ENCODE measurements at regions not wholly inside any gene's neighbourhood (a gene's known extent, or its start where the extent isn't known, plus 50 kb on each side); places are given as distances from the start of the nearest gene placed in this dataset.

DNA sequence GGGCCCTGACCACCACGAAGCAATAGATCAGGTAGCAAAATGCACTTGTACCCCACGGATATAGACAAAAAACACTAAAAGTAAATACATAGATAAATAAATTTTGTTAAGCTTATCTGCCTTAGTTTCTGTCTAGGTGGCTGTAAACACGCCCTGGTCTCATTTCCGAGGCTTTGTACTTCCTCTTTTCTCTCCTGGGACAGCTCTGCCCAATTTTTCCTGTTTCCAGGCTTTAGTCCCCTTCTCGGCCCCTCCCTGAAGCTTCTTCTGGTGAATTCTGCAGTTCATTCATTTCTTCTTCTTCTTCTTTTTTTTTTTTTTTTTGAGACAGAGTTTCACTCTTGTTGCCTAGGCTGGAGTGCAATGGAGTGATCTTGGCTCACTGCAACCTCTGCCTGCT is 73.4 kb upstream of the STOX2 start:
- H3K27ac ChIP-seq = no peak overlapping the region
- H3K9me3 ChIP-seq = no peaks in the 10 kb centered on the region
- ATAC-seq (no peak), DNase-seq (ENCODE audit: low read depth in 1 of 2, low spot score in 1 of 2) (no peak), FAIRE-seq (no peak)
- CTCF ChIA-PET = interaction anchor here (0.6 to 2.0 kb wide), 4 partner anchors 9 to 336 kb away, joined by 3 to 11 read pairs (median 4); no protein-coding TSS in a partner anchor
- 0 out of 3 replicates have a peak, but pooled peaks cover 7% of the 10 kb centered on the region for H3K4me1 ChIP-seq
- WGBS (ENCODE audit: missing lambda C conversion rate) = 71% methylated on average over 5 of the region's 5 CpGs
- no peak overlapping the region for H3K4me3 ChIP-seq
- no peak overlapping the region for H3K4me2 ChIP-seq
- POLR2A ChIA-PET = interaction anchor here (0.6 to 0.7 kb wide), 2 partner anchors 446 to 644 kb away, joined by 3 to 4 read pairs; no protein-coding TSS in a partner anchor
- TF ChIP-seq MAZ (IDR thresholded peaks at IDR 0.05; ENCODE audit: borderline replicate concordance, low read depth, low read length) (no peak), TP53 (CRISPR knock-in tag; IDR thresholded peaks at IDR 0.05) (no peak), EHF (CRISPR knock-in tag; IDR thresholded peaks at IDR 0.05) (no peak)
- TF ChIP-seq, protein P1, sequence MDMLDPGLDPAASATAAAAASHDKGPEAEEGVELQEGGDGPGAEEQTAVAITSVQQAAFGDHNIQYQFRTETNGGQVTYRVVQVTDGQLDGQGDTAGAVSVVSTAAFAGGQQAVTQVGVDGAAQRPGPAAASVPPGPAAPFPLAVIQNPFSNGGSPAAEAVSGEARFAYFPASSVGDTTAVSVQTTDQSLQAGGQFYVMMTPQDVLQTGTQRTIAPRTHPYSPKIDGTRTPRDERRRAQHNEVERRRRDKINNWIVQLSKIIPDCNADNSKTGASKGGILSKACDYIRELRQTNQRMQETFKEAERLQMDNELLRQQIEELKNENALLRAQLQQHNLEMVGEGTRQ (IDR thresholded peaks at IDR 0.05) = no peak

DNA sequence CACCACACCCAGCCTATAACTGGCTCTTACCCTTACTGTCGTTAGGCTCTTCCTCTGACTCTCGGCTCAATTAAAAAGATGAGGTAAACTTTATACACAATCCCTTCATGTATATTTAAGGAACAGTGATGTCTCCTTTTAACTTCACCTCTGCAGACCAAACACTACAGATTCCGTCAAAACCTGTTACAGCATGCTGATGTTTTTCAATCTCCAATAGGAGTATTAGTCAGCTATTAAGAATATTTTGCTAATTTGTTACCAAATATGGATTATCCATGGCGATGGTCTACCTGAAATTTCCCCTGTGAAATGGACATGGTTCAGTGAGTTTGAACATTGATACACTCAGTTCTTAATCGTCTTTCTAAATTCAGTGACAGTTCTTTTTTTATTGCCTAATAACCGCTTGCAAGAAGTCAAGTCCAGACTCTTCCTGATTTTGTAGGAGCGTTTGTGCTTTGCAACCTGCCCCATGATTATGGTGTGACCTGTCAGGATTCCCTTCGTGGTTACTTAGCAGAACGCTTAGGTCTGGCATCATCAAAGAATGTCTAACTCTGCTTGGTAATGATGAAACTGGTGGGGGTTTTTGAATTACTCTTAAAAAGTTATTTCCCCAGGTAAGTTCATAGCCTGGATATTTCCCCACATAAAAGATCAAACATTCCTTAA is 72.2 kb upstream of the STOX2 start:
- no peak overlapping the region for H3K27ac ChIP-seq
- H3K4me2 ChIP-seq = no peak overlapping the region
- WGBS (ENCODE audit: missing lambda C conversion rate) = 71% methylated on average over 9 of the region's 9 CpGs
- FAIRE-seq (no peak), ATAC-seq (no peak), DNase-seq (ENCODE audit: low read depth in 1 of 2, low spot score in 1 of 2) (no peak)
- H3K4me1 ChIP-seq = 0 out of 3 replicates have a peak, but pooled peaks cover 4% of the 10 kb centered on the region
- ChIA-PET POLR2A (no interaction called here), CTCF (interaction anchor here (2.0 kb wide), 1 partner anchor 335 kb away, joined by 11 read pairs; no protein-coding TSS in a partner anchor)
- no peak overlapping the region for H3K4me3 ChIP-seq
- TF ChIP-seq, protein P2, sequence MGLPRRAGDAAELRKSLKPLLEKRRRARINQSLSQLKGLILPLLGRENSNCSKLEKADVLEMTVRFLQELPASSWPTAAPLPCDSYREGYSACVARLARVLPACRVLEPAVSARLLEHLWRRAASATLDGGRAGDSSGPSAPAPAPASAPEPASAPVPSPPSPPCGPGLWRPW (IDR thresholded peaks at IDR 0.05) = no peak
- TF ChIP-seq MAZ (IDR thresholded peaks at IDR 0.05; ENCODE audit: borderline replicate concordance, low read depth, low read length) (no peak), ZSCAN20 (CRISPR knock-in tag; IDR thresholded peaks at IDR 0.05) (no peak), ESRRA (IDR thresholded peaks at IDR 0.05; ENCODE audit: borderline replicate concordance, low read length) (no peak), NPAS2 (CRISPR knock-in tag; IDR thresholded peaks at IDR 0.05; ENCODE audit: borderline replicate concordance) (no peak), MAFK (IDR thresholded peaks at IDR 0.05; ENCODE audit: partially characterized antibody) (no peak), ZC3H11A (IDR thresholded peaks at IDR 0.05) (no peak), POLR2AphosphoS2 (conservative IDR thresholded peaks at IDR 0.05; ENCODE audit: low read length) (no peak), CHD2 (IDR thresholded peaks at IDR 0.05; ENCODE audit: low read length, partially characterized antibody) (no peak), RAD21 (conservative IDR thresholded peaks at IDR 0.05 in 1 of 2, IDR thresholded peaks at IDR 0.05 in 1 of 2) (no peak), TP53 (CRISPR knock-in tag; IDR thresholded peaks at IDR 0.05) (no peak), SREBF2 (IDR thresholded peaks at IDR 0.05) (no peak)
- TF ChIP-seq, protein P3, sequence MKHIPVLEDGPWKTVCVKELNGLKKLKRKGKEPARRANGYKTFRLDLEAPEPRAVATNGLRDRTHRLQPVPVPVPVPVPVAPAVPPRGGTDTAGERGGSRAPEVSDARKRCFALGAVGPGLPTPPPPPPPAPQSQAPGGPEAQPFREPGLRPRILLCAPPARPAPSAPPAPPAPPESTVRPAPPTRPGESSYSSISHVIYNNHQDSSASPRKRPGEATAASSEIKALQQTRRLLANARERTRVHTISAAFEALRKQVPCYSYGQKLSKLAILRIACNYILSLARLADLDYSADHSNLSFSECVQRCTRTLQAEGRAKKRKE (CRISPR knock-in tag; IDR thresholded peaks at IDR 0.05; ENCODE audit: low read depth) = no peak
- TF ChIP-seq, protein P4, sequence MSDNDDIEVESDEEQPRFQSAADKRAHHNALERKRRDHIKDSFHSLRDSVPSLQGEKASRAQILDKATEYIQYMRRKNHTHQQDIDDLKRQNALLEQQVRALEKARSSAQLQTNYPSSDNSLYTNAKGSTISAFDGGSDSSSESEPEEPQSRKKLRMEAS (IDR thresholded peaks at IDR 0.05) = no peak
- TF ChIP-seq, protein P5, sequence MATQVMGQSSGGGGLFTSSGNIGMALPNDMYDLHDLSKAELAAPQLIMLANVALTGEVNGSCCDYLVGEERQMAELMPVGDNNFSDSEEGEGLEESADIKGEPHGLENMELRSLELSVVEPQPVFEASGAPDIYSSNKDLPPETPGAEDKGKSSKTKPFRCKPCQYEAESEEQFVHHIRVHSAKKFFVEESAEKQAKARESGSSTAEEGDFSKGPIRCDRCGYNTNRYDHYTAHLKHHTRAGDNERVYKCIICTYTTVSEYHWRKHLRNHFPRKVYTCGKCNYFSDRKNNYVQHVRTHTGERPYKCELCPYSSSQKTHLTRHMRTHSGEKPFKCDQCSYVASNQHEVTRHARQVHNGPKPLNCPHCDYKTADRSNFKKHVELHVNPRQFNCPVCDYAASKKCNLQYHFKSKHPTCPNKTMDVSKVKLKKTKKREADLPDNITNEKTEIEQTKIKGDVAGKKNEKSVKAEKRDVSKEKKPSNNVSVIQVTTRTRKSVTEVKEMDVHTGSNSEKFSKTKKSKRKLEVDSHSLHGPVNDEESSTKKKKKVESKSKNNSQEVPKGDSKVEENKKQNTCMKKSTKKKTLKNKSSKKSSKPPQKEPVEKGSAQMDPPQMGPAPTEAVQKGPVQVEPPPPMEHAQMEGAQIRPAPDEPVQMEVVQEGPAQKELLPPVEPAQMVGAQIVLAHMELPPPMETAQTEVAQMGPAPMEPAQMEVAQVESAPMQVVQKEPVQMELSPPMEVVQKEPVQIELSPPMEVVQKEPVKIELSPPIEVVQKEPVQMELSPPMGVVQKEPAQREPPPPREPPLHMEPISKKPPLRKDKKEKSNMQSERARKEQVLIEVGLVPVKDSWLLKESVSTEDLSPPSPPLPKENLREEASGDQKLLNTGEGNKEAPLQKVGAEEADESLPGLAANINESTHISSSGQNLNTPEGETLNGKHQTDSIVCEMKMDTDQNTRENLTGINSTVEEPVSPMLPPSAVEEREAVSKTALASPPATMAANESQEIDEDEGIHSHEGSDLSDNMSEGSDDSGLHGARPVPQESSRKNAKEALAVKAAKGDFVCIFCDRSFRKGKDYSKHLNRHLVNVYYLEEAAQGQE (IDR thresholded peaks at IDR 0.05) = no peak
- TF ChIP-seq, protein P1 (IDR thresholded peaks at IDR 0.05) = no peak
- no peaks in the 10 kb centered on the region for H3K9me3 ChIP-seq
